Neural cell (in vitro differentiated cells): ENCODE measurements at regions not wholly inside any gene's neighbourhood (a gene's known extent, or its start where the extent isn't known, plus 50 kb on each side); places are given as distances from the start of the nearest gene placed in this dataset.

Experiments
- CTCF ChIP-seq: fragments of 450-650 bp; IDR thresholded peaks from 2 replicates; pipeline ENCODE4 v1.5.1; 2014; ENCODE audit warnings: antibody characterized with exemption, mild to moderate bottlenecking, moderate library complexity; ENCODE audit not compliant: poor library complexity, severe bottlenecking
- EP300 ChIP-seq: fragments of 450-650 bp; conservative IDR thresholded peaks from 2 replicates; pipeline ENCODE4 v1.6.1; 2014; ENCODE audit warnings: antibody characterized with exemption, mild to moderate bottlenecking, moderate library complexity; ENCODE audit not compliant: poor library complexity, severe bottlenecking
- EZH2 ChIP-seq: fragments of 200-600, 300-800 bp; shearing (Covaris generic), sonication (generic); IDR thresholded peaks from 2 replicates; pipeline ENCODE4 v1.6.1; 2014; ENCODE audit warnings: antibody characterized with exemption, low read length, borderline replicate concordance, mild to moderate bottlenecking; ENCODE audit not compliant: insufficient read depth, poor library complexity, severe bottlenecking
- MXI1 ChIP-seq: fragments of 450-650 bp; conservative IDR thresholded peaks from 2 replicates; pipeline ENCODE4 v1.6.1; 2014; ENCODE audit warnings: antibody characterized with exemption, mild to moderate bottlenecking; ENCODE audit not compliant: poor library complexity, severe bottlenecking
- POLR2AphosphoS5 ChIP-seq: IDR thresholded peaks from 2 replicates; pipeline ENCODE4 v1.6.1; 2012
- RAD21 ChIP-seq: fragments of 450-650 bp; conservative IDR thresholded peaks from 2 replicates; pipeline ENCODE4 v1.6.1; 2014; ENCODE audit warnings: antibody characterized with exemption, mild to moderate bottlenecking, moderate library complexity
- REST ChIP-seq: IDR thresholded peaks from 2 replicates; pipeline ENCODE4 v1.6.1; 2012; ENCODE audit warnings: borderline replicate concordance
- SMC3 ChIP-seq: fragments of 450-650 bp; conservative IDR thresholded peaks from 2 replicates; pipeline ENCODE4 v1.6.1; 2014; ENCODE audit warnings: antibody characterized with exemption, mild to moderate bottlenecking, moderate library complexity; ENCODE audit not compliant: poor library complexity
- TAF1 ChIP-seq: IDR thresholded peaks from 2 replicates; pipeline ENCODE4 v1.6.1; 2012; ENCODE audit warnings: low read depth

- TF ChIP-seq TAF1 (no peak), SMC3 (no peak), CTCF (no peak), EZH2 (no peak), EP300 (no peak), POLR2AphosphoS5 (no peak), MXI1 (no peak), RAD21 (no peak), REST (no peak)
These were observed 264.3 kb downstream of the RPS24 start for GRCh38 chr10:78297997-78298396.
